SK-N-SH (cell line): ENCODE measurements at regions not wholly inside any gene's neighbourhood (a gene's known extent, or its start where the extent isn't known, plus 50 kb on each side); places are given as distances from the start of the nearest gene placed in this dataset.

Experiments used
- CTCF ChIA-PET: fragments of 300-600, 350-600 bp; formaldehyde crosslinking; extraction: SDS; loops from one replicate; lab custom pipeline; 2021; lab: Yijun Ruan, JAX
- POLR2A ChIA-PET: fragments of 350-600 bp; sonication (Branson Sonifier 250); formaldehyde crosslinking; extraction: SDS; loops from one replicate; lab custom pipeline; 2020; ENCODE audit warnings: antibody characterized with exemption, inconsistent platforms; lab: Yijun Ruan, JAX
- DNase-seq: peaks from one replicate; pipeline ENCODE4 v3.0.0; 2012
- H2AFZ ChIP-seq: fragments of 200-600 bp; sonication (generic); 2 replicates; pipeline ENCODE4 v1.8.1; 2016; ENCODE audit warnings: antibody characterized with exemption, mild to moderate bottlenecking, low read depth
- H3F3A ChIP-seq: fragments of 200-600 bp; sonication (generic); replicated peaks from 2 replicates; pipeline ENCODE3; 2016; ENCODE audit warnings: antibody characterized with exemption, mild to moderate bottlenecking; ENCODE audit not compliant: insufficient read depth
- H3K27ac ChIP-seq, 2 experiments: fragments of 200-500 bp in 1 of 2; fragments of 200-600 bp in 1 of 2; sonication (Bioruptor generic) in 1 of 2; sonication (generic), shearing (Covaris generic) in 1 of 2; 2 replicates each; pipeline versions ENCODE4 v1.5.1 to v1.6.1; 2014 to 2016; ENCODE audit warnings: low read depth in 2 of 2, inconsistent platforms in 1 of 2, low read length in 1 of 2, mild to moderate bottlenecking in 1 of 2, mixed read lengths in 1 of 2
- H3K27me3 ChIP-seq: fragments of 200-600 bp; sonication (generic), shearing (Covaris generic); 2 replicates; pipeline ENCODE4 v1.6.1; 2016; ENCODE audit warnings: mixed run types; ENCODE audit not compliant: insufficient read depth
- H3K36me3 ChIP-seq, 2 experiments: fragments of 200-500 bp in 1 of 2; fragments of 200-600 bp in 1 of 2; sonication (Bioruptor generic) in 1 of 2; sonication (generic) in 1 of 2; replicated peaks in 1 of 2; 2 replicates each; pipeline versions ENCODE3 to v1.5.1; 2014 to 2016; ENCODE audit warnings: low read length in 1 of 2, mild to moderate bottlenecking in 1 of 2; ENCODE audit not compliant: insufficient read depth in 2 of 2, control insufficient read depth in 1 of 2
- H3K4me1 ChIP-seq, 2 experiments: fragments of 200-500 bp in 1 of 2; fragments of 200-600 bp in 1 of 2; sonication (Bioruptor generic) in 1 of 2; sonication (generic), shearing (Covaris generic) in 1 of 2; 2 replicates each; pipeline versions ENCODE4 v1.5.1 to v1.6.1; 2014 to 2016; ENCODE audit warnings: low read depth in 1 of 2, low read length in 1 of 2, mixed run types in 1 of 2; ENCODE audit not compliant: insufficient read depth in 2 of 2, control insufficient read depth in 1 of 2
- H3K4me2 ChIP-seq: fragments of 200-600 bp; sonication (generic), shearing (Covaris generic); 2 replicates; pipeline ENCODE4 v1.6.1; 2017; ENCODE audit warnings: mixed run types
- H3K4me3 ChIP-seq, 2 experiments: fragments of 200-500 bp in 1 of 2; fragments of 200-600 bp in 1 of 2; sonication (Bioruptor generic) in 1 of 2; sonication (generic), shearing (Covaris generic) in 1 of 2; 2 replicates each; pipeline versions ENCODE4 v1.5.1 to v1.8.1; 2014 to 2016; ENCODE audit warnings: low read depth in 2 of 2, inconsistent platforms in 1 of 2, low read length in 1 of 2, mild to moderate bottlenecking in 1 of 2, mixed read lengths in 1 of 2, moderate library complexity in 1 of 2
- H3K79me2 ChIP-seq: fragments of 200-600 bp; sonication (generic); 2 replicates; pipeline ENCODE4 v1.8.1; 2017; ENCODE audit warnings: mild to moderate bottlenecking; ENCODE audit not compliant: insufficient read depth
- H3K9ac ChIP-seq: fragments of 200-600 bp; sonication (generic); 2 replicates; pipeline ENCODE4 v1.6.1; 2017; ENCODE audit warnings: mixed run types
- H3K9me2 ChIP-seq: fragments of 200-600 bp; sonication (generic); 2 replicates; pipeline ENCODE4 v1.6.1; 2017; ENCODE audit warnings: mixed run types
- H3K9me3 ChIP-seq: fragments of 200-600 bp; sonication (generic); 2 replicates; pipeline ENCODE4 v1.6.1; 2017; ENCODE audit warnings: mixed run types, mild to moderate bottlenecking, moderate library complexity
- H4K20me1 ChIP-seq: fragments of 200-600 bp; sonication (generic); 2 replicates; pipeline ENCODE4 v1.6.1; 2017; ENCODE audit warnings: mild to moderate bottlenecking, mixed run types; ENCODE audit not compliant: insufficient read depth
- CHD2 ChIP-seq: fragments of 150-350 bp; IDR thresholded peaks from 2 replicates; pipeline ENCODE4 v1.6.1; 2018; ENCODE audit warnings: low read length; ENCODE audit not compliant: partially characterized antibody
- ELF1 ChIP-seq: IDR thresholded peaks from 2 replicates; pipeline ENCODE4 v1.4.0; 2012
- EP300 ChIP-seq, 2 experiments: IDR thresholded peaks; 2 replicates each; pipeline versions ENCODE4 v1.4.0 to v1.6.1; 2012; ENCODE audit warnings: borderline replicate concordance in 1 of 2, low read depth in 1 of 2, low read length in 1 of 2
- EZH2phosphoT487 ChIP-seq: fragments of 200-600 bp; sonication (generic); IDR thresholded peaks from 2 replicates; pipeline ENCODE4 v1.6.1; 2017; ENCODE audit warnings: low read depth, mixed run types, mild to moderate bottlenecking, antibody characterized with exemption, moderate library complexity, borderline replicate concordance
- FOSL2 ChIP-seq: IDR thresholded peaks from 2 replicates; pipeline ENCODE4 v1.4.0; 2012; ENCODE audit warnings: low read depth, mild to moderate bottlenecking, moderate library complexity, borderline replicate concordance
- FOXJ3 ChIP-seq: sonication (generic); formaldehyde crosslinking; IDR thresholded peaks from 2 replicates; pipeline ENCODE4 v1.5.1; 2020; ENCODE audit warnings: mild to moderate bottlenecking, missing genetic modification reagents
- FOXM1 ChIP-seq: IDR thresholded peaks from 2 replicates; pipeline ENCODE4 v1.4.0; 2012; ENCODE audit warnings: low read depth, mild to moderate bottlenecking
- GABPA ChIP-seq: IDR thresholded peaks from 2 replicates; pipeline ENCODE4 v1.4.0; 2012; ENCODE audit warnings: low read depth, mild to moderate bottlenecking
- MXI1 ChIP-seq: IDR thresholded peaks from 2 replicates; pipeline ENCODE4 v1.6.1; 2012; ENCODE audit warnings: mild to moderate bottlenecking, low read depth, low read length, improper control_type of control experiment
- NRF1 ChIP-seq: IDR thresholded peaks from 2 replicates; pipeline ENCODE4 v1.6.1; 2012; ENCODE audit warnings: low read depth, mild to moderate bottlenecking, low read length
- POLR2AphosphoS5 ChIP-seq: IDR thresholded peaks from 2 replicates; pipeline ENCODE4 v1.6.1; 2012; ENCODE audit warnings: low read depth, low read length
- RAD21 ChIP-seq: IDR thresholded peaks from 2 replicates; pipeline ENCODE4 v1.6.1; 2012; ENCODE audit warnings: mild to moderate bottlenecking, low read length
- RCOR1 ChIP-seq: fragments of 150-350 bp; IDR thresholded peaks from 2 replicates; pipeline ENCODE4 v1.6.1; 2017; ENCODE audit warnings: antibody characterized with exemption, low read length
- REST ChIP-seq: IDR thresholded peaks from 2 replicates; pipeline ENCODE4 v1.6.1; 2012; ENCODE audit warnings: mild to moderate bottlenecking, low read depth, low read length, moderate library complexity
- RFX5 ChIP-seq: IDR thresholded peaks from 2 replicates; pipeline ENCODE4 v1.6.1; 2012; ENCODE audit warnings: mild to moderate bottlenecking, improper control_type of control experiment, low read length
- RXRA ChIP-seq: IDR thresholded peaks from 2 replicates; pipeline ENCODE4 v1.4.0; 2012; ENCODE audit warnings: low read depth, mild to moderate bottlenecking, borderline replicate concordance
- SMC3 ChIP-seq: IDR thresholded peaks from 2 replicates; pipeline ENCODE4 v1.6.1; 2012; ENCODE audit warnings: low read depth, low read length, improper control_type of control experiment
- TAF1 ChIP-seq: IDR thresholded peaks from 2 replicates; pipeline ENCODE4 v1.6.1; 2012; ENCODE audit warnings: low read depth, mild to moderate bottlenecking, low read length, moderate library complexity, borderline replicate concordance
- TCF12 ChIP-seq: IDR thresholded peaks from 2 replicates; pipeline ENCODE4 v1.4.0; 2012
- USF2 ChIP-seq: fragments of 150-350 bp; IDR thresholded peaks from 2 replicates; pipeline ENCODE4 v1.6.1; 2017; ENCODE audit warnings: antibody characterized with exemption, low read length, low read depth, borderline replicate concordance
- YY1 ChIP-seq: IDR thresholded peaks from 2 replicates; pipeline ENCODE4 v1.4.0; 2012; ENCODE audit warnings: low read depth, mild to moderate bottlenecking
- ZBTB33 ChIP-seq: IDR thresholded peaks from 2 replicates; pipeline ENCODE4 v1.4.0; 2012; ENCODE audit warnings: low read depth, borderline replicate concordance
- WGBS: methylation state at CpG from one replicate; pipeline ENCODE4 v1.1.6; 2017; ENCODE audit warnings: low lambda C conversion rate; 5-methylcytosine and 5-hydroxymethylcytosine counted together
- TF ChIP-seq, protein P1 (sequence below): fragments of 200-600 bp; sonication (generic); IDR thresholded peaks from 2 replicates; pipeline ENCODE4 v1.6.1; 2017; ENCODE audit warnings: antibody characterized with exemption, mild to moderate bottlenecking, moderate library complexity
- TF ChIP-seq, protein P2 (sequence below): fragments of 150-350 bp; IDR thresholded peaks from 2 replicates; pipeline ENCODE4 v1.6.1; 2016; ENCODE audit warnings: mild to moderate bottlenecking, low read depth, low read length

GRCh38 chr22:27594474-27595134 is 207.0 kb downstream of the MN1 start:
- H4K20me1 ChIP-seq: no peaks in the 10 kb centered on the region
- H3K4me1 ChIP-seq: no peaks in the 10 kb centered on the region; a peak in 1 of 4 replicates
- no peak overlapping the region for H3K27ac ChIP-seq
- DNase-seq: no peak
- 56% methylated on average over 7 of the region's 7 CpGs for WGBS
- H3K36me3 ChIP-seq: no peaks in the 10 kb centered on the region
- H3K9ac ChIP-seq: no peak overlapping the region
- no peaks in the 10 kb centered on the region for H3K9me3 ChIP-seq
- no peaks in the 10 kb centered on the region for H3K27me3 ChIP-seq
- no peaks in the 10 kb centered on the region for H3F3A ChIP-seq
- no peak overlapping the region for H2AFZ ChIP-seq
- H3K4me2 ChIP-seq: no peak overlapping the region
- no peaks in the 10 kb centered on the region for H3K79me2 ChIP-seq
- ChIA-PET CTCF (interaction anchor here (1.0 kb wide), 1 partner anchor 10 kb away, joined by 3 read pairs; no protein-coding TSS in a partner anchor), POLR2A (no interaction called here)
- H3K4me3 ChIP-seq: no peak overlapping the region
- no peaks in the 10 kb centered on the region for H3K9me2 ChIP-seq
- no peak for TF ChIP-seq REST
- TF ChIP-seq NRF1: no peak
- no peak for TF ChIP-seq POLR2AphosphoS5
- TF ChIP-seq RXRA: no peak
- TF ChIP-seq FOSL2: no peak
- no peak for TF ChIP-seq FOXM1
- no peak for TF ChIP-seq GABPA
- 0 out of 2 replicates have a peak, but pooled peaks have one; percentile 2 for TF ChIP-seq RAD21
- TF ChIP-seq MXI1: no peak
- TF ChIP-seq, protein P1, sequence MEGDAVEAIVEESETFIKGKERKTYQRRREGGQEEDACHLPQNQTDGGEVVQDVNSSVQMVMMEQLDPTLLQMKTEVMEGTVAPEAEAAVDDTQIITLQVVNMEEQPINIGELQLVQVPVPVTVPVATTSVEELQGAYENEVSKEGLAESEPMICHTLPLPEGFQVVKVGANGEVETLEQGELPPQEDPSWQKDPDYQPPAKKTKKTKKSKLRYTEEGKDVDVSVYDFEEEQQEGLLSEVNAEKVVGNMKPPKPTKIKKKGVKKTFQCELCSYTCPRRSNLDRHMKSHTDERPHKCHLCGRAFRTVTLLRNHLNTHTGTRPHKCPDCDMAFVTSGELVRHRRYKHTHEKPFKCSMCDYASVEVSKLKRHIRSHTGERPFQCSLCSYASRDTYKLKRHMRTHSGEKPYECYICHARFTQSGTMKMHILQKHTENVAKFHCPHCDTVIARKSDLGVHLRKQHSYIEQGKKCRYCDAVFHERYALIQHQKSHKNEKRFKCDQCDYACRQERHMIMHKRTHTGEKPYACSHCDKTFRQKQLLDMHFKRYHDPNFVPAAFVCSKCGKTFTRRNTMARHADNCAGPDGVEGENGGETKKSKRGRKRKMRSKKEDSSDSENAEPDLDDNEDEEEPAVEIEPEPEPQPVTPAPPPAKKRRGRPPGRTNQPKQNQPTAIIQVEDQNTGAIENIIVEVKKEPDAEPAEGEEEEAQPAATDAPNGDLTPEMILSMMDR: no peak
- TF ChIP-seq USF2: no peak
- TF ChIP-seq TCF12: no peak
- TF ChIP-seq EZH2phosphoT487: no peak
- no peak for TF ChIP-seq SMC3
- TF ChIP-seq, protein P2, sequence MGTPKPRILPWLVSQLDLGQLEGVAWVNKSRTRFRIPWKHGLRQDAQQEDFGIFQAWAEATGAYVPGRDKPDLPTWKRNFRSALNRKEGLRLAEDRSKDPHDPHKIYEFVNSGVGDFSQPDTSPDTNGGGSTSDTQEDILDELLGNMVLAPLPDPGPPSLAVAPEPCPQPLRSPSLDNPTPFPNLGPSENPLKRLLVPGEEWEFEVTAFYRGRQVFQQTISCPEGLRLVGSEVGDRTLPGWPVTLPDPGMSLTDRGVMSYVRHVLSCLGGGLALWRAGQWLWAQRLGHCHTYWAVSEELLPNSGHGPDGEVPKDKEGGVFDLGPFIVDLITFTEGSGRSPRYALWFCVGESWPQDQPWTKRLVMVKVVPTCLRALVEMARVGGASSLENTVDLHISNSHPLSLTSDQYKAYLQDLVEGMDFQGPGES: no peak
- TF ChIP-seq RFX5: no peak
- no peak for TF ChIP-seq TAF1
- TF ChIP-seq FOXJ3 (CRISPR knock-in tag): no peak
- TF ChIP-seq RCOR1: 0 out of 2 replicates have a peak, but pooled peaks have one; percentile 21
- no peak for TF ChIP-seq ZBTB33
- no peak for TF ChIP-seq ELF1
- peak in 1 of 2 experiments; percentile 24; a peak in 1 of 4 replicates for TF ChIP-seq EP300 (IDR thresholded peaks at IDR 0.05; ENCODE audit: borderline replicate concordance in 1 of 2, low read depth in 1 of 2, low read length in 1 of 2)
- TF ChIP-seq CHD2: no peak
- no peak for TF ChIP-seq YY1
